Ascending aorta (tissue), 2 donors: ENCODE measurements at regions not wholly inside any gene's neighbourhood (a gene's known extent, or its start where the extent isn't known, plus 50 kb on each side); places are given as distances from the start of the nearest gene placed in this dataset.

Experiments
- DNase-seq, 2 donors: peaks; one replicate each; pipeline ENCODE4 v3.0.0-alpha.2; 2019; ENCODE audit warnings: low spot score in 2 of 2
- H3K27ac ChIP-seq, 2 donors: fragments of 200-600 bp; sonication (generic); one replicate each; pipeline ENCODE4 v1.5.1; 2016 to 2017; ENCODE audit warnings: mild to moderate bottlenecking in 1 of 2
- H3K27me3 ChIP-seq: fragments of 200-600 bp; sonication (generic); one replicate; pipeline ENCODE4 v1.5.1; 2017
- H3K36me3 ChIP-seq, 2 donors: fragments of 200-600 bp; sonication (generic); one replicate each; pipeline ENCODE4 v1.5.1; 2016
- H3K4me1 ChIP-seq, 2 donors: fragments of 200-600 bp; sonication (generic); one replicate each; pipeline ENCODE4 v1.5.1; 2016 to 2017; ENCODE audit warnings: mild to moderate bottlenecking in 1 of 2
- H3K4me3 ChIP-seq, 2 donors: fragments of 200-600 bp; sonication (generic); one replicate each; pipeline ENCODE4 v1.5.1; 2016 to 2017; ENCODE audit warnings: mild to moderate bottlenecking in 1 of 2
- H3K9me3 ChIP-seq, 2 donors: fragments of 200-600 bp; sonication (generic); one replicate each; pipeline ENCODE4 v1.5.1; 2016
- intact Hi-C: fragments of 100-400 bp; cut with DNase I; formaldehyde crosslinking; loops from one replicate; pipeline ENCODE4 v1.15.1; 2023
- TF ChIP-seq, protein P1 (sequence below), 3 experiments: fragments of 200-600 bp in 2 of 3; fragments of 450-650 bp in 1 of 3; sonication (generic) in 2 of 3; IDR thresholded peaks; one replicate each; pipeline ENCODE4 v1.5.1; 2016 to 2019; ENCODE audit warnings: antibody characterized with exemption in 3 of 3, mild to moderate bottlenecking in 1 of 3, moderate library complexity in 1 of 3

DNA sequence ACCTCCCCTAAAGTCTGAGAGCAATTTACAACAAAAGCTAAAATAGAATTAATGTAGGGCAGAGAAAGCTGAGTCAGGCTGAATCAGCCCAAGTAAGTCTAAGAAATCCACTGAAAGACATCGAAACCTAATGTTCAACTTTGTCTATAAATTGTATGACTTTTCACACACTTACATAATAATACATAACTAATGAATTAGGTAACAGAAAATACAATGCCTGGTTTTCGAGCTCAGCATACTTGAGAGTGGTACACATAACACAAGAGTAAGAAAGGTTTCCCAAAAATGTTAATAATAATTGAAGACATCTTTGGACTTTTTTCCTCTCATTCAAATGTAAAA lies 55.3 kb upstream of the VGLL4 start:
- intact Hi-C loops = no loop called here
- no peaks in the 10 kb centered on the region for H3K9me3 ChIP-seq
- H3K4me3 ChIP-seq = no peak overlapping the region
- TF ChIP-seq, protein P1, sequence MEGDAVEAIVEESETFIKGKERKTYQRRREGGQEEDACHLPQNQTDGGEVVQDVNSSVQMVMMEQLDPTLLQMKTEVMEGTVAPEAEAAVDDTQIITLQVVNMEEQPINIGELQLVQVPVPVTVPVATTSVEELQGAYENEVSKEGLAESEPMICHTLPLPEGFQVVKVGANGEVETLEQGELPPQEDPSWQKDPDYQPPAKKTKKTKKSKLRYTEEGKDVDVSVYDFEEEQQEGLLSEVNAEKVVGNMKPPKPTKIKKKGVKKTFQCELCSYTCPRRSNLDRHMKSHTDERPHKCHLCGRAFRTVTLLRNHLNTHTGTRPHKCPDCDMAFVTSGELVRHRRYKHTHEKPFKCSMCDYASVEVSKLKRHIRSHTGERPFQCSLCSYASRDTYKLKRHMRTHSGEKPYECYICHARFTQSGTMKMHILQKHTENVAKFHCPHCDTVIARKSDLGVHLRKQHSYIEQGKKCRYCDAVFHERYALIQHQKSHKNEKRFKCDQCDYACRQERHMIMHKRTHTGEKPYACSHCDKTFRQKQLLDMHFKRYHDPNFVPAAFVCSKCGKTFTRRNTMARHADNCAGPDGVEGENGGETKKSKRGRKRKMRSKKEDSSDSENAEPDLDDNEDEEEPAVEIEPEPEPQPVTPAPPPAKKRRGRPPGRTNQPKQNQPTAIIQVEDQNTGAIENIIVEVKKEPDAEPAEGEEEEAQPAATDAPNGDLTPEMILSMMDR (IDR thresholded peaks at IDR 0.05) = no peak
- H3K4me1 ChIP-seq = peaks cover 0 to 14% of the 10 kb centered on the region in 2 donors
- DNase-seq = no peak
- no peak overlapping the region for H3K27ac ChIP-seq
- H3K36me3 ChIP-seq = peaks cover 0 to 23% of the 10 kb centered on the region in 2 donors
- no peaks in the 10 kb centered on the region for H3K27me3 ChIP-seq

DNA sequence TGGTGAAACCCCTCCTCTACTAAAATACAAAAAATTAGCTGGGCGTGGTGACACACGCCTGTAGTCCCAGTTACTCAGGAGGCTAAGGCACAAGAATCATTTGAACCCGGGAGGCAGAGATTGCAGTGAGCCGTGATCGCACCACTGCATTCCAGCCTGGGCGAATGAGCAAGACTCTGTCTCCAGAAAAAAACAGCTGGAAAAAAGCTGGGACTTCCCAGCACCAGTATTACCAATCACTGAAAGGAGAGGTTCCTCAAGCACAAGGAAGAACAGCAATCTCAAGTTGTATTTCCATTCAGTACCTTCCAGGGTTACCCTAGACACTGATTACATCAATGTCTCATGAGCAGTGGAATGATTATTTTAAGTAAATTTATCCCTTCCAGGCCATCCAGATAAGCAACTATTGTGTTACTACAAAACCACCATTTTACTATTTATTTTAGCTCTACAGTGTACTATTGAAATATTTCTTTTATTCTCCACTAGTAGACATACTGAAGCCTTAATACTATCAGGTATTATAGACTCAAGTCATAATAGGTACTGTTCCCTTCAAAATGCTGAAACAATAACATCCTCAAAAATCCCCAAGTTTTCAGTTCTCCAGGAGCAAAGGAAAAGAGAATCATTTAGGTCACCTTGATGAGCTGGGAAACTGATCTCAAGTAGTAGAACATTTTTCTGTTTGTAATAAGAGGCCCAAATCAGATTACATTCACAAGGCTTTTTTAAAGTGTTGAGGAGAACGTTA lies 54.8 kb upstream of the VGLL4 start:
- TF ChIP-seq, protein P1 (IDR thresholded peaks at IDR 0.05) = no peak
- H3K4me3 ChIP-seq = no peak overlapping the region
- H3K4me1 ChIP-seq = peaks cover 0 to 14% of the 10 kb centered on the region in 2 donors
- H3K27ac ChIP-seq = no peak overlapping the region
- H3K27me3 ChIP-seq = no peaks in the 10 kb centered on the region
- intact Hi-C loops = no loop called here
- H3K9me3 ChIP-seq = no peaks in the 10 kb centered on the region
- DNase-seq = no peak
- peaks cover 0 to 23% of the 10 kb centered on the region in 2 donors for H3K36me3 ChIP-seq

DNA sequence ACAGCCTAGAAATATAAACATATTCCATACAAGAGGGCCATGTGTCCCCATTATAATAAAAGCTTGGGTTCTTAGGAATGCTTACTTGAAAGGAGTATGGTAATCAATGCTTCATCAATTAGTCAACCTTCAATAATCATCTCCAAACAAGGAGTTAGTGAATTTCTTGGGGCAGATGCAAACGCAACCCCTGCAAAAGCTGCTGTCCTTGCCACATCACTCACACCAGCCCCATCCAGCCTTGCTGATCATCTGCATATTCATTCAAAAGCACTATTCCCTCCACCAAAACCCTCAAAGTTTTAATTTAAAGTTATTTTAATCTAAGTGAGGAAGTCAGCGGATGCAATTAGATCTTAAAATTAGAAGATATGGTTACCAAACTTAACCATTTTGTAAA lies 54.0 kb upstream of the VGLL4 start:
- Histone ChIP-seq H3K36me3 (peaks cover 0 to 23% of the 10 kb centered on the region in 2 donors), H3K4me3 (no peak overlapping the region), H3K27me3 (no peaks in the 10 kb centered on the region), H3K9me3 (no peaks in the 10 kb centered on the region), H3K27ac (no peak overlapping the region), H3K4me1 (peaks cover 0 to 14% of the 10 kb centered on the region in 2 donors)
- DNase-seq = no peak
- intact Hi-C loops = no loop called here
- TF ChIP-seq, protein P1 (IDR thresholded peaks at IDR 0.05) = no peak

DNA sequence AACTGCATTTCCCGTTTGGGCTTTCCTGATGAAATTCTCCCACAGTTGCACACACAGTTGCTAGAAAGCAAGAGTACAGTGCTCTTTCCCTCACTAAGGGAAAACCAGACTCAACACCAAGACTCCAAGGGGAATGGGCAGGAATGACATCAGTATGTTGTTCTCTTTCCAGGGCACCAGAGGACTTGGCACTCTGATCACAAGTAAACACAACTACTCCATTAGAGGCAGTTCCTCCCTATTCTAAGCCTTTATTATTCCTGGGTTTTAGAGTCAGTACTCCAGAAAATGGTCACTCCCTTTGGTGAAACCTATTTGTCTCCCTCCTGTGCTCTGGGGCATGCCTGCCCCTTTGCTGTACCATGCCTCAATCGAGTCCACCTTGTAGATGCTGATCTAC lies 52.3 kb upstream of the VGLL4 start:
- H3K9me3 ChIP-seq = no peaks in the 10 kb centered on the region
- H3K27me3 ChIP-seq = no peaks in the 10 kb centered on the region
- H3K36me3 ChIP-seq = peaks cover 0 to 13% of the 10 kb centered on the region in 2 donors
- intact Hi-C loops = no loop called here
- no peak overlapping the region for H3K27ac ChIP-seq
- TF ChIP-seq, protein P1 (IDR thresholded peaks at IDR 0.05) = no peak
- no peak for DNase-seq
- H3K4me1 ChIP-seq = peaks cover 0 to 19% of the 10 kb centered on the region in 2 donors
- H3K4me3 ChIP-seq = no peak overlapping the region
